Activated T-helper 9 cell treated with anti-CD3 and anti-CD28 coated beads, Interleukin-2, amount 50 U/mL, for 16 hours (primary cell): ENCODE measurements at regions not wholly inside any gene's neighbourhood (a gene's known extent, or its start where the extent isn't known, plus 50 kb on each side); places are given as distances from the start of the nearest gene placed in this dataset.

Source experiments
- DNase-seq: peaks from one replicate; pipeline ENCODE4 v3.0.0-alpha.2; 2020; ENCODE audit warnings: low read depth

DNA sequence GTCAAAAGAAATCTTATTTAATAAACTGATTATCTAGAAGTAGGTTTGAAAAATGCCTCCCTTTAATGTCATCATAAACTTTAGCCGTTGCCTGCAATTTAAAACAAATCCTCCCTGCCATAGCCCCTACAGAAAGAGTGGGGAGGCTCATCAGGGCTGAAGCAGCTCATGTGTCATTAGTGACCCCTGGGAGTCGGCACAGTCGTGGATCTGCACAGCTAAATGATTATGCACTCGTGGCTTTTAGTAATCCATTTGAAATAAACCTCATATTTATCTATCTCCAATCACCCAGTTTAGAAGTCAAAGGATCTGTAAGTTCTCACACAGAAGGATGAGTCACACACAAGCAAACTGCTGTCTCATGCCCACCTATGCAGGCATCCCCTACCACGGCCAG, 277.3 kb downstream of the SS18 start:
- no peak for DNase-seq

DNA sequence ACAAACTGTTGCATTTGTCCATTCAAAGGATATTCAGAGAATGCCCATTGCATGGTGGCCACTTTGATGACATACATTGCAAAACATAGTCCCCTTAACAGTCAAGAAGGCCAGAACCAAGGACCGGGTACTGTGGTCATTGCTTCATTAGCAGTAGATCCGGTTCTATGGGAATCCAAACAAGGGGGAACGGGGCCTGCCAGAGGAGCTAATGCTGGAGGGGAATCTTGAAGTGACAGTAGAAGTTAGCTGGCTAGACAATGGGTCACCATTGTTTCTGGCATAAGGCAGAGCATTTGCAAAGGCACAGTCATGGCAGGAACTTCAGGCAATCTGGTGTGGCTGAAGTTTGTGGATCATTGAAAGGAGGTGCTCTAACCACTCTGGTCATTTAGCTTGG, 279.7 kb downstream of the SS18 start:
- DNase-seq, result no peak

DNA sequence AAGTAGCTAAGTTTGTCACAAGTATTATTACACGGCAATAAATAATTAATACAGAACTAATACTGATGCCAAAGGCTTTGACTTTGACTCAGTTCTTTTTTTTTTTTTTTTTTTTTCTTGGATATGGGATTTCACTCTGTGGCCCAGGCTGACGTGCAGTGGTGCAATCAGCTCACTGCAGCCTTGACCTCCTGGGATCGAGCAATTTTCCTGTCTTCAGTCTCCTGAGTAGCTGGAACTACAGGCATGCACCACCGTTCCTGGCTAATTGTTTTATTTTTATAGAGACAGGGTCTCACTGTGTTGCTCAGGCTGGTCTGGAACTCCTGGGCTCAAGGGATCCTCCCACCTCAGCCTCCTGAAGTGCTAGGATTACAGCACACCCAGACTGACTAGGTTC, 284.5 kb downstream of the SS18 start:
- DNase-seq, result no peak

DNA sequence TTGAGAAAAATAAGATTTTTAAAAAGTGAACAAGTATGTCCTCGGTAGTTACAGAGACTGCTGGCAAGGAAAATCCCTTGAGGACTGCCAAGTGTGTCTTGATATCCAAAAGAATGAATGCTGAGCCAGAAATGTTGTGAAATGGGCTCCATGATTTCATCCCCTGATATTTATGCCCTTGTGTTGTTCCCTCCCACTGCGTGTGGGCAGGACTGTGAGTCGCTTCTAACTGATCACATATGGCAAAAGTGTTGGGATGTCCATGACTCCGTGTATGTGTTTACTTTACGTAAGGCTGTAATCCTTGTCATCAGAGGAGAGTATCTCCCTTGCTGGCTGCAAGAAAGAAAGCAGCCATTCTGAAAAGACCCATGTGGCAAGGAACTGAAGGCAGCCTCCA, 285.1 kb downstream of the SS18 start:
- no peak for DNase-seq

DNA sequence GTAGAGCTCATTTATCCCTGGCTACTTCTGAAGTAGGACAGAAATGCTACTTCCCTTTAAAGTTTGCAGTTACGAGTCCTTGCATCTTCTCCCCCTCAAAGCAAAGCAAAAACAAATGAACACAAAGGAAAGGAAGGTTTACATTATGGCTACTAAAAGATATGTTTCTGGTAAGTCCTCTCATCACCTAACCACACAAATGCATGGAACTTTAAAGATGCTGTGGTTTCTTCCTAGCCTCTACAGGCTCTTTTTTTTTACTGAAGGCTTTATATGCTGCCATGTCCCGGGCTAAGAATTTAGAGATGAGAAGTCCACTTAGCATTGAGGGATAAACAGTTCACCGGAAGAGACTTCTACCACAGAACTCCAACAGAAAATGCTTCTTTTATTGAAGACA, 291.2 kb downstream of the SS18 start:
- DNase-seq, result no peak

DNA sequence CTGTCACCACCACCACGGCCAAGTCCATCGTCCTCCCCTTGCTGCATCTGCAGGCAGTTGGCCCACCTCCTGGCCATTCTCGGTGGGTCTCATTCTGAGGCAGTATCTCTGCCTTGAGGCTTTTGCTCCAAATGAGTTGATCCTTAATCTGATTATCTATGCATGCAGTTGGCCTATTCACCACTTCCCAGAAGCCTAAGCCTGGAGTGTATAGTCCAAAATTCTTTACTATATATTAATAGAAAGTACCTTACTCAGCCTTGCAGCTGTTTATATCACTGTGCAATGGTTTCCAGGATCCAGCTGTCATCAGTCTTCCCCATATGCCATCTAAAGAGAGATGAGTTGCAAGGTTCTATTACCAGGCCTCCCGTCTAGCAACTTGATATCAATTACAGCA, 292.4 kb downstream of the SS18 start:
- DNase-seq, result no peak

DNA sequence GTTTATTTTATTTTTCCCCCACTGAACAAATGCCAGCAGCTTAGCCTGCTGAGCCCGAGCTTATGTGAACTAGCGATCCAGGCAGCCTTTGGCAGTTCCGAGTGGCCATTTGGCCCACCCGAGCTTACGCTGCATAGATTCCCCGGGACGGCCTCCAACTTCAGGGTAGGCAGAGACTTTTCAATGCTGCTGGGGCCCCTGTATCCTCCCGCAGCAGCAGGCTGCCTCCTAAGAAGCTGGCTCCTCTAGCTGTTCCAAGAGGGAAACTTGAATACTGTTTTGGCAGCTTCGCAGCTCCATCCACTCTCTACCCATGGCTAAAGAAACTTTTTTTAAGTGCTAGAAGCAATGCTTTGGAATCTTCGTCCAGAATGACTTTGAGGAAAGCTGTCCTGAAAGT, 295.2 kb downstream of the SS18 start:
- no peak for DNase-seq

DNA sequence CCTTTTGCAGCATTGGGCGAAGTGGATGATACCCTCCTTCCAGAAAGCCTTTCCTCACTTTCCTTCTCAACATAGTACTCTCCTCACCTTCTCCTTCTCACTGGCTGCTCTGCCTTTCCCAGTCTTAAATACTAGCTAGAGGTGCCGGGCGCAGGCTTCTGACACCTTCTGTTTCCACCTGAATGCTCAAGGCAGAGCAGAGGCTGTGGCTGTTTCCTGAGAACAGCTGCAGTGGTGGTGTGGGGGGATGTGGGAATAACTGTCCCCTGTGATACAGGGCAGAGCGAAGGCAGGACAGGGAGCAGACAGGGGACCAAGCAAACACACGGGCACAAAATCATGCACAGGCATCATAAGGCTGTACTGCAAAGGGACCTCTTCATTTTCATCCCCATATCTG, 303.1 kb downstream of the SS18 start:
- DNase-seq, result no peak

DNA sequence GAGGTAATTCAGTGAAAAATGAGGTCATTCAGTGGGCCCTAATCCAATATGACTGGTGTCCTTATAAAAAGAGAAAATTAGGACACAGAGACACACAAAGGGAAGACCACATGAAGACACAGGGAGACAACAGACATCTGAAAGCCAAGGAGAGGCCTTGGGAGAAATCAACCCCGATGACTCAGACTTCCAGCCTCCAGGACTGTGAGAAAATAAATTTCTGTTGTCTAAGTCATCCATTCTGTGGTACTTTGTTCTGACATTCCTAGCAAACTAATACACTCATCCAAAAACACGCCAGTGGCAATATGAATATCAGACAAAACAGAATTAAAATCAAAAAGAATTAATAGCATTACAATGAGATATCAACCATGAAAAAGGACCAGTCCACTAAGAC, 303.7 kb downstream of the SS18 start:
- DNase-seq, result no peak

DNA sequence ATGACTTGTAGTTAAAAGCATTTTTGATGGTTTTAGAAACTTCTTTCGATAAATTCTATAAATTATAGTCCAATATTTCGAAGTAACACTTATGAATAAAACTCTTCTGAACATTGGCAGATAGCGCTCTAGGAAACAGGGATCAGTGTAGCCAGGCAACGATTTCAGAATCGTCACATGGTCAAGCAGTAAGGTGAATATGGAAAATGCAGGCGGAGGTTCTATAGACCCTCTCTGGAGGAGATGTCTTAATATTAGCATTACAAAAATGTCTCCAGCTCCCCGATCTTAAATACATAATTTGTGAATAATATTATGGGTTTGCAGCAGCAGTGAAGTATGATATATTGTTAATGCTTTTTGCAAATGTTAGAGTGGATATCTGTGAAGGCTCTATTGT, 310.3 kb downstream of the SS18 start:
- no peak for DNase-seq

DNA sequence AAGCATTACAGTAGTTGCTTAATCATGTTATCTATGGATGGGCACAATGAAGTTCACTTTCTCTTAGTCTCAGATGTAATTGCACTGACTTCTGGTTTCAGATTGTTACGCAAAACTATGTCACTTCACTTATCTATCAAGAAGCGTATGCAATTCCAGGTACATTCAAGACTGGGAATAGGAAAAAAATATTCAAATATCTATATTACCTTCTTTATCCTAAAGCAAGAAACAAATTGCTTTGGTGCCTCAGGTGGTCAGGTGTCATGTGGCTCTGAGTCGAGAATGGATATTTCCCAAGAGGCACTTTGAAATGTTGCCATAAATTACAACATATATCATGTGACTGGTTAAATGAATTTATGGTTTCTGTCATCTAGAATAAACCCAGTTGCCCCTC, 318.6 kb downstream of the SS18 start:
- DNase-seq, result no peak

DNA sequence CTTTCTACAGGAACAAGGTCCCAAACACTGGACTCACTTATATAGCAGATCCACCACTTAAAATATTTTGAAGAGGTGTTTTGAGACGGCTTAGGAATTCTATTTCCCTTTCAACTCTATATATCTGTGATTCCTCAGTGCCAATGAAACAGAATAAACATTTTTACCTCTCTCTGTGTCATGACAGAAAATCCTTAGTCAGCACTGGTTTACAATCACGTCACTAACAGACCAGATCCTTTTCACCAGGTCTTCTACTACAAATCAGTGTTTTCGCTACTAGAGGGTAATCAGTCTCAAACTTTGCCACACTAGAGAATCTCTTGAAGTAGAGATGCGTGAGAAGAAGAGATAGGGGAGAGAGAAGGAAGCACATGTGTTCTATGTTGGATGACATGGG, 325.6 kb downstream of the SS18 start:
- no peak for DNase-seq

DNA sequence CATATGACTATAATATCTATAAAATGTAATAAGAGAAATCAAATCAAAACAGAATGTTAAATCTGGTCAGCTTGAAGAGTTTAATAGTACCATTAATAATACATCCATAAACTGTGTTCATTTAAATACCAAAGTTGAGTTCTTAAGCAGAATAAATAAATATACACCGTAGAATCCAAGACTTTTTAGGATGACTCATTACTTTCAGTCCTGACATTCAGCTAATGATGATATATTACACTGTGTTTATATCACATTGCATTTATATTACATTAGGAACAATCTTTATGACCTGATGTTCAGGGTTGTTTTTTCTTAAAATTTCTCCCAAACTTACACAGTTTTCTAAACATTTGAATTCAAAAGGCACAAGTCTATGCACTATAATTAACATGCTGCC, 331.3 kb downstream of the SS18 start:
- DNase-seq, result no peak

DNA sequence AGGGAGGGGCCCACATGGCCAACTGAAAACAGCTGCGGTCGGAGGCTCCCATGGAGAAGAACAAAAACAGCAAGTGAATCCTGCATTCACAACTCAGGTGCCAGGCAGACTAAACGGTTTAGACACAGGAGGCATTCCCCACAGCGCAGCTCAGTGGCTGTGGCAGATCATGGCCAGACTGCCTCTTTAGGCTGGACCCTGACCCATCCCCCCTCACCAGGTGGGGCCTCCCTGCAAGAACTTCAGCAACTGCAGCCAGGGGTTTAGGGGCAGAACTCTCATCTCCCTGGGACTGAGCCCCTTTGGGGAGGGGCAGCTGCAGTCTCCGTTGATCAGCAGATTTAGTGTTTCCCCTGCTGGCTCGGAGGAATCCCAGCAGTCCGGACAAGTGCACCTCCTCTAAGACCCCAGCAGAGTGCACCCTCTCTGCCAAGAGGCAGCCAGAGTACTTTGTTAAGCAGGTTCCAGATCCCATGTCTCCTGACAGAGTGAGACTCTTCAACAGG, 346.7 kb downstream of the SS18 start:
- no peak for DNase-seq

DNA sequence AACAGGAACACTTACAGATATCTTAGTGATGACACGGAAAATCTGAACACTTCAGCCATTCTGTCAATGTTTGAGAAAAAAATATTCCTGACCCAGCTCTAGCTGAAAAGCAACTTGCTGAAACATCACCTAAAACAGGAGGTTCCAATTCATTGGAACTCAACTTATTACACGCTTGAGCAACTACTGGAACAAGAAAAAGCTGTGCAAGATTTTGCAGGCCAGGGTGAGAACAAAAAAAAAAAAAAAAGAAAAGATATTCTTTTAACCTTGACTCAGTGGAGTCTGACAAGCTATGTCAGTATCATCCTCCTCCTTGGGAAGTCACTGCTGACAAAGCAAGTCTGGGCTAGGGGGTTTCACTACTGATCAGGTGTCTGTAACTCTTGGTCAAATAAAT, 351.0 kb downstream of the SS18 start:
- DNase-seq, result no peak

DNA sequence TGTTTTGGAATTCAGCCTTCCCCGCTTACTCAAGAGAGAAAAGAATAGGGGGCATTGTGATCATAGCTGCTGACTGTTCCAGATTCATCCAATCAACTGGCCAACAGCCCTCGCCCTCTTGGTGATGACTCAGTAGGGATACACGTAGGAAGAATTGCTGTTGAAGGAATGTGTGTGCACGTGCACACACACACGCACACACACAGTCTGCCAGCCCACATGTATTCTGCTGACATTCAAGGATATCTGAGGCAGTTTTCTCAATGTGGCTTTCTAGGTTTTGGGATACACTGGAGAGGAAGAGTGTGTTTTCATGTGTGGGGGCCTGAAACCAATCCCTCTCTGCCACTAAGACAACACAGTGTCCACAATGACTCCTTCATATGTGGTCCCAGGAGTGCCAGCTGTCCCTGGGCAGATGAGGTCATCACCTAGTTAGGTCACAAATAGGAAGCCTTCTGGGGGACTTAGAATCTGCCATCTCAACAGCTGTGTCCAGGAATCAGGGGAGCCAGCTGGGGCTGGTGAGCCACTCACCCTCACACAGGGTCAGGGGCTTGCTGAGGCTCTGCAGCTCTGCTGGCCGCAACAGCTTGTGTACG, 352.6 kb downstream of the SS18 start:
- DNase-seq, result no peak

DNA sequence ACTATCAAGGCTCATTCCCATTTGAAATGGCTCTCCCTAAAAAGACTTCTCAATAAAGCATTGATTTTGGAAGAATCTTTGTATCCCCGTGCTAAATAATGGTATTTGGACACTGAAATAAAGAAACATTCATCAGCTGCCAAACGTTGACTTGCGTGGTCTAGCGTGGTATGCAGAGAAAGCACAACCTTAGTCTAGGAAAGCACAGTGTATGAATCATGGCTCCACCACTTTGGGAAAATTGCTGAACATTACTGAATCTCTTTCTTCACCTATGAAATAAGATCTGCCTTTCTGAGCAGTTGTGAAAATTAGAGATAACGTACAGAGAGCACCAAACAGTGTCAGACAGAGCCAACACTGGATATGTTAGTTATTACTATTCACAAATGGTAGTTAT, 353.9 kb downstream of the SS18 start:
- no peak for DNase-seq

DNA sequence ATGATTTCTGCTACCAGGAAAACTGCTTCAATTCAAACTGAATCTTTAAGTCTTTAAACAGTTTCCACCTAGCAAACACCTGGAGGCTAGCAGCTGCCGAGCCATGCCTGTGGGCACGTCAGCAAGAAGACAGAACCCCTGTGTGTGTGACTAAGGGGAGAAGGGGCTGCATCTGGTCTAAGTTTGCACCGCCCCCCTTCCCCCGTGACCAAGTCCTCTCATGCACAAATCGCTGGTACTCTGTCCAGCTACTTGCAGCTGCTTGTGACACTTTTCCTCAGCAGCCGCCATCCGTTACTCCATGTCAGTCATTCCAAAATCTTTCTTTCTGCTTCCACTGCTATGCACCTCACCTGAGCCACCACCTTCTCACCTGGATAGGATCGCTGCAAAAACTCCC, 355.0 kb downstream of the SS18 start:
- no peak for DNase-seq

DNA sequence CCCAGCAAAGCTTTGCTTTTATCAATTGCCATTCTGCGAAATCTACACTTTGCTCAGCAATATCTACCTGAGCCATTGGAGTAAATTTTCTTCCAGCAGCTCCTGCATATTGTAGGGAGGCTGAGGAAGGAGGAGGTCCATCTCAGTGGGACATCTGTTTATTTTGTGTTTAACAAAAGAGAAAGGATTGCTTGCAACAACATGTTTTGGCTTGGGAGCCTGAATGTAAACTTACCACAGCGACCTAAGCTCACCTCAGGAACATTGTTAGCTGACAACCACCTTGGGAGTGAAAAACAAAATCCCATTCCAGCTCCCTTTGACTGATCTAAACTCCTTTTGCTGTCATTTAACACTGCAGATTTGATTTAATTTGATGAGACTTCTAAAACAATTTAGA, 356.1 kb downstream of the SS18 start:
- no peak for DNase-seq

DNA sequence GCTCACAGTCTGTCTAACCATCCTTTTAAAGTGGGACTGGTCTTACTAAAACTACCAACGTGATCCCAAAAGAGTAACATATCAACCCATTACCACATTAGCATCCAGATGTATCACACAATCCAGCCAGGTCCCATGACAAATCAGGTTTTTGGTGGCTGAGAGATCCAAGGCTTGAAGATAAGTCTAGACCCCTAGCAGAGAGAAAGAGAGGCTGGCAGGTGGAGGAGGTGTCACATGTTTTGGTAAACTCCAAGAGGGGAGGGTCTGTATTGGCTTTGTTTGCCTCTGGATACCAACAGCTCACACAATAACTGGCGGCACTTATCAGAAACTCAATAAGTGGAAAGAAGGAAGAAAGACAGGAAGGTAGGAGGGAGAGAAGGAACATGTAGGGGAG, 357.6 kb downstream of the SS18 start:
- no peak for DNase-seq

DNA sequence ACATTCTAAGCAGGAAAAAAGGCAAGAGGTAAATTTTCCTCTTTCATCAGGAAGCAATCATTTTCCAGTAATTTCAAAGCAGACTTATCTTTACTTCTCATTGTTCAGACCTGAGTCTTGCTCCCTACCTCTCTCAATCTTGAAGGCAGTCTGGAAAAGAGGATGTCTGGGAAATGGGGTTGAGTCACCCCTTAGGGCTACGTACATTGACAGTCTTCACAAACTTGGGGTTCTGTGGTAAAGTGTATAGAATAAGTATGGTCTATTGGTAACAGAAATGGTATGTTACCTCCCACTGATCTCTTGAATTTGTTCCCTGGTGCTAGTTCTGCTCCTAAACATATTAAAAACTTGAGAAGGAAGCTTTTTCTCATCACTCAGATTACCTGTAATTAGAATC, 361.3 kb downstream of the SS18 start:
- no peak for DNase-seq

DNA sequence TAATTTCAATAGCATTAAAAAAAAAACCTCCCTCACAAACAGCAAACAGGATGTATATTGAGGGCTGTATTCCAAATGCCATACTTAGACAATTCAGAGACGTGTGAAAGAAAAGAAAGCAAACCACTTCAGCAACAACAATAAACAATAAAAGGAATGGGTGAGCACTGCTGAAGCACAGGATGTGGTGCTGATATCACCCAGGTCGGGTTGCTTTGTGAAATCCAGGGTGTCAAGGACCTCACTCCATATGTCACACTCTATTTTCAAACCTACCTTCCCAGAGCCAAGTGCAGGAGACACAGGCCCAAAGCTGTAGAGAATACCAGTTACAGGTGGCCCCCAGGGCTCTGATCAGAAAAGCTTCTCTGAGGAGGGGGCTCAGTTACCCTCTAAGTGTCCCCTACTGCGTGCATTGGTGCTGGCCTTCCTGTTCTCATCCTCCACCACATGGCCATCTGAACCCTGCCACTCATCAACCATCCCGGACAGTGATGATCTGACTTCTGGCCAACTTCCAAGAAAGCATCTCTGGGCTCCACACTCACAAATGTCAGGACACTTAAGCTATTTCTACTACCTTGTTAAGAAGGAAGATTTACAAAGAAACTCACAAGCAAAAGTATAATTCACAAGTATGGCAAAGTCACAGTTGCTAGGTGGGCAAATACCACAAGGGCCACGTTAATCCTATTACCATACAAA, 363.0 kb downstream of the SS18 start:
- no peak for DNase-seq

DNA sequence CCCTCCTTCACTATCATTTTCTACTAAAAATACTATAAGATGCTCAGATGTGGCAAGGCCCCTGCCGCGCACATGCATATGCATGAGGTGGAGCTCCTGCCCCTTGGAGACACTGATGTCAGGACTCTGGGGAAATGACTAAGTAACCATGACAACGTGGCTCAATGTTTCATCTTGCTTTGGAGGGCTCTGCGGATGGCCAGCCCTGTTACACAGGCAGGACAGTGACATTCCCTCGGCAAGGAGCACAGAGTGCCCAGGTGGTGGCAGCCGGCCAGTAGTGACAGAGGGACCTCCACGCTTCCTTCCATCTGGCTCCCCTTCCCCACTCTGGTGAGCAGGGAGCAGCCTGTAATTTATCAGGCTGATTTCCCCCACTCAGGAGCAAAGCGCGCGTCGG, 364.1 kb downstream of the SS18 start:
- no peak for DNase-seq

DNA sequence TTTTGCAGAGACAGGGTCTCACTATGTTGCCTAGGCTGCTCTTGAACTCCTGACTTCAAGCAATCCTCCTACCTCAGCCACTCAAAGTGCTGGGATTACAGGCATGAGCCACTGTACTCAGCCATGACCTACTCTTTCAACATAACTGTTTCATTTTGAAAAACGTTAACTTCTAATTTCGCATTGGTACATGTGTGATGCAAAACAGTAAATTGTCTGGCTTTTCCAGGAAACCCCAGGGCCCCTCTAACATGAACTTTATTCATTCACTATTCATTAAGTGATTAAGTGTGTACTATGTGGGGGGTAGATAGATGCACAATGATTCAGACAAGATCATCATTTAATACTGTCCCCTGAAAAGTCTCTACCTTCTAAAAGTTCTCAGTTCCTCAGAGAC, 364.9 kb downstream of the SS18 start:
- no peak for DNase-seq
